PC-3 (cell line): ENCODE measurements at regions not wholly inside any gene's neighbourhood (a gene's known extent, or its start where the extent isn't known, plus 50 kb on each side); places are given as distances from the start of the nearest gene placed in this dataset.

Experiments used
- ATAC-seq: fragments of 200-7000 bp; cut with Tn5 transposase; 2 replicates; pipeline ENCODE4 v1.9.1; 2020; ENCODE audit warnings: mild to moderate bottlenecking, moderate library complexity
- BruUV-seq: library from RNA; stranded (reverse); fragments of 400-500 nt; replicated peaks from 2 replicates; lab custom pipeline; 2021; lab: Mats Ljungman, UMichigan
- CTCF ChIA-PET: fragments of 300-600 bp; sonication (Branson Sonifier 250); formaldehyde crosslinking; loops from one replicate; lab custom pipeline; 2022; ENCODE audit warnings: antibody characterized with exemption; lab: Charles Lee
- POLR2A ChIA-PET: fragments of 300-600 bp; sonication (Branson Sonifier 250); formaldehyde crosslinking; loops from one replicate; lab custom pipeline; 2022; ENCODE audit warnings: antibody characterized with exemption; ENCODE audit not compliant: unreplicated experiment; lab: Charles Lee
- DNase-seq: peaks from one replicate; pipeline ENCODE4 v3.0.0-alpha.2; 2015
- H2AFZ ChIP-seq: fragments of 300-600 bp; sonication (generic); 2 replicates; pipeline ENCODE4 v1.6.0; 2016; ENCODE audit warnings: antibody characterized with exemption, low read length
- H3F3A ChIP-seq: fragments of 300-600 bp; sonication (generic); one replicate; pipeline ENCODE4 v1.6.0; 2017; ENCODE audit warnings: antibody characterized with exemption, low read length, control low read depth, mild to moderate bottlenecking; ENCODE audit not compliant: unreplicated experiment
- H3K27ac ChIP-seq: fragments of 300-600 bp; sonication (generic); 2 replicates; pipeline ENCODE4 v1.5.1; 2016; ENCODE audit warnings: mild to moderate bottlenecking, low read length
- H3K27me3 ChIP-seq: fragments of 300-600 bp; sonication (generic); 2 replicates; pipeline ENCODE4 v1.6.1; 2016; ENCODE audit warnings: low read length, mixed read lengths
- H3K36me3 ChIP-seq: fragments of 300-600 bp; sonication (generic); 2 replicates; pipeline ENCODE4 v1.6.1; 2016; ENCODE audit warnings: low read depth, mixed run types, low read length, mixed read lengths
- H3K4me1 ChIP-seq: fragments of 300-600 bp; sonication (generic); 2 replicates; pipeline ENCODE4 v1.5.1; 2016; ENCODE audit warnings: low read length; ENCODE audit not compliant: insufficient read depth
- H3K4me2 ChIP-seq: fragments of 300-600 bp; sonication (generic); 2 replicates; pipeline ENCODE4 v1.6.0; 2016; ENCODE audit warnings: low read length
- H3K4me3 ChIP-seq: fragments of 300-600 bp; sonication (generic); 2 replicates; pipeline ENCODE4 v1.5.1; 2016; ENCODE audit warnings: mild to moderate bottlenecking, low read length, mixed read lengths
- H3K79me2 ChIP-seq: fragments of 300-600 bp; sonication (generic); 2 replicates; pipeline ENCODE4 v1.6.1; 2017; ENCODE audit warnings: low read length, mixed read lengths
- H3K9ac ChIP-seq: fragments of 300-600 bp; sonication (generic); 2 replicates; pipeline ENCODE4 v1.6.0; 2016; ENCODE audit warnings: mild to moderate bottlenecking, low read length
- H3K9me2 ChIP-seq: fragments of 300-600 bp; sonication (generic); replicated peaks from 2 replicates; pipeline ENCODE4 v1.6.1; 2016; ENCODE audit warnings: mixed run types, low read length, mixed read lengths
- H3K9me3 ChIP-seq: fragments of 300-600 bp; sonication (generic); 2 replicates; pipeline ENCODE4 v1.6.1; 2016; ENCODE audit warnings: low read length, mixed read lengths
- H4K20me1 ChIP-seq: fragments of 300-600 bp; sonication (generic); 2 replicates; pipeline ENCODE4 v1.6.1; 2016; ENCODE audit warnings: low read length, mixed read lengths
- CTCF ChIP-seq: fragments of 300-600 bp; sonication (generic); conservative IDR thresholded peaks from 2 replicates; pipeline ENCODE4 v1.5.1; 2017; ENCODE audit warnings: antibody characterized with exemption, low read depth, mild to moderate bottlenecking, low read length
- EZH2 ChIP-seq: fragments of 300-600 bp; sonication (generic); IDR thresholded peaks from one replicate; pipeline ENCODE4 v1.6.1; 2017; ENCODE audit warnings: antibody characterized with exemption, mild to moderate bottlenecking, low read length; ENCODE audit not compliant: unreplicated experiment
- EZH2phosphoT487 ChIP-seq: fragments of 300-600 bp; sonication (generic); IDR thresholded peaks from 2 replicates; pipeline ENCODE4 v1.6.1; 2018; ENCODE audit warnings: mild to moderate bottlenecking, antibody characterized with exemption, low read length, borderline replicate concordance
- intact Hi-C: fragments of 100-400 bp; cut with micrococcal nuclease; formaldehyde crosslinking; loops from 2 replicates; pipeline ENCODE4 v1.9.0; 2023

GRCh38 chr2:2669316-2669715 lies 338.2 kb upstream of the MYT1L start:
- no peak overlapping the region for H3K27ac ChIP-seq
- no peak overlapping the region for H3K4me2 ChIP-seq
- no peaks in the 10 kb centered on the region for H4K20me1 ChIP-seq
- DNase-seq = no peak
- no peaks in the 10 kb centered on the region for H3K79me2 ChIP-seq
- no peak for ATAC-seq
- TF ChIP-seq EZH2 (no peak), CTCF (no peak), EZH2phosphoT487 (no peak)
- intact Hi-C loops = no loop called here
- H3K9me2 ChIP-seq = no peaks in the 10 kb centered on the region
- peaks cover 24% of the 10 kb centered on the region for H3K27me3 ChIP-seq
- POLR2A ChIA-PET = no interaction called here
- H2AFZ ChIP-seq = no peak overlapping the region
- no peaks in the 10 kb centered on the region for H3K36me3 ChIP-seq
- H3K9me3 ChIP-seq = no peaks in the 10 kb centered on the region
- no peaks in the 10 kb centered on the region for H3F3A ChIP-seq
- peaks cover 12% of the 10 kb centered on the region for H3K4me1 ChIP-seq
- H3K9ac ChIP-seq = no peak overlapping the region
- no TSS peak for BruUV-seq
- CTCF ChIA-PET = no interaction called here
- H3K4me3 ChIP-seq = no peak overlapping the region

- Histone ChIP-seq H3K36me3 (no peaks in the 10 kb centered on the region), H3F3A (no peaks in the 10 kb centered on the region), H3K9me3 (no peaks in the 10 kb centered on the region), H3K9me2 (no peaks in the 10 kb centered on the region), H3K27ac (no peak overlapping the region), H2AFZ (no peak overlapping the region), H3K4me1 (peaks cover 16% of the 10 kb centered on the region), H4K20me1 (no peaks in the 10 kb centered on the region), H3K27me3 (peaks cover 18% of the 10 kb centered on the region; the same call in 1 of the 2 replicates), H3K79me2 (no peaks in the 10 kb centered on the region), H3K9ac (no peak overlapping the region), H3K4me3 (no peak overlapping the region), H3K4me2 (no peak overlapping the region)
- intact Hi-C loops = no loop called here
- ATAC-seq (no peak), DNase-seq (no peak)
- CTCF ChIA-PET = no interaction called here
- BruUV-seq = no TSS peak
- POLR2A ChIA-PET = no interaction called here
- TF ChIP-seq EZH2 (no peak), CTCF (no peak), EZH2phosphoT487 (no peak)
Observed at GRCh38 chr2:2668681-2669265, 337.7 kb upstream of the MYT1L start.

- BruUV-seq = no TSS peak
- H3K27ac ChIP-seq = no peak overlapping the region
- DNase-seq (no peak), ATAC-seq (no peak)
- no peaks in the 10 kb centered on the region for H3K36me3 ChIP-seq
- POLR2A ChIA-PET = no interaction called here
- peaks cover 10% of the 10 kb centered on the region; the same call in 1 of the 2 replicates for H3K27me3 ChIP-seq
- intact Hi-C loops = no loop called here
- CTCF ChIA-PET = no interaction called here
- H3K9me3 ChIP-seq = no peaks in the 10 kb centered on the region
- H4K20me1 ChIP-seq = no peaks in the 10 kb centered on the region
- TF ChIP-seq EZH2phosphoT487 = no peak
- no peak for TF ChIP-seq CTCF
- TF ChIP-seq EZH2 = no peak
- H3F3A ChIP-seq = no peaks in the 10 kb centered on the region
- peaks cover 27% of the 10 kb centered on the region for H3K4me1 ChIP-seq
- no peak overlapping the region for H3K4me2 ChIP-seq
- no peak overlapping the region for H3K4me3 ChIP-seq
- no peaks in the 10 kb centered on the region for H3K79me2 ChIP-seq
- H3K9ac ChIP-seq = no peak overlapping the region
- no peaks in the 10 kb centered on the region for H3K9me2 ChIP-seq
- H2AFZ ChIP-seq = no peak overlapping the region
Observed at GRCh38 chr2:2667690-2668089, 336.6 kb upstream of the MYT1L start.
